ENCODE measurements at regions not wholly inside any gene's neighbourhood (a gene's known extent, or its start where the extent isn't known, plus 50 kb on each side); places are given as distances from the start of the nearest gene placed in this dataset.

GRCh38 chr20:40056171-40056570 is 632.9 kb downstream of the MAFB start:
- Histone ChIP-seq H2AFZ (no peak overlapping the region), H3K27ac (ENCODE audit: low read depth) (no peak overlapping the region), H3K4me3 (no peak overlapping the region), H3K4me2 (no peak overlapping the region), H3K4me1 (ENCODE audit: insufficient read depth) (no peaks in the 10 kb centered on the region), H3K9me2 (ENCODE audit: insufficient read depth) (no peaks in the 10 kb centered on the region), H3K27me3 (ENCODE audit: insufficient read depth) (no peaks in the 10 kb centered on the region), H3F3A (replicated peaks; ENCODE audit: low read depth) (no peaks in the 10 kb centered on the region), H3K36me3 (ENCODE audit: insufficient read depth) (no peaks in the 10 kb centered on the region), H4K20me1 (replicated peaks; ENCODE audit: insufficient read depth) (no peaks in the 10 kb centered on the region; the same call in 1 of the 2 replicates), H3K79me2 (replicated peaks; ENCODE audit: insufficient read depth) (no peaks in the 10 kb centered on the region)
- Mint-ChIP-seq H3K4me3 (no peak overlapping the region), H3K27me3 (ENCODE audit: insufficient read depth, low read depth, poor library complexity) (no peaks in the 10 kb centered on the region), H3K4me1 (peaks cover 4% of the 10 kb centered on the region; the same call in 2 of the 3 replicates), H3K27ac (no peak overlapping the region), H3K36me3 (ENCODE audit: low read depth) (peaks cover 22% of the 10 kb centered on the region), H3K9me3 (peaks cover 22% of the 10 kb centered on the region)
- no peak for ATAC-seq
- DNase-seq (ENCODE audit: low spot score), result no peak
- TF ChIP-seq EZH2 (IDR thresholded peaks at IDR 0.05; ENCODE audit: low read depth, unreplicated experiment), result no peak
- no peak for TF ChIP-seq NANOG (IDR thresholded peaks at IDR 0.05; ENCODE audit: borderline replicate concordance)
- TF ChIP-seq JUNB (IDR thresholded peaks at IDR 0.05; ENCODE audit: unreplicated experiment), result no peak
- no peak for TF ChIP-seq STAT1 (IDR thresholded peaks at IDR 0.05; ENCODE audit: unreplicated experiment)
- no peak for TF ChIP-seq ZNF331 (CRISPR knock-in tag; IDR thresholded peaks at IDR 0.05; ENCODE audit: low read depth)
- no peak for TF ChIP-seq ZNF114 (CRISPR knock-in tag; IDR thresholded peaks at IDR 0.05)
- no peak for TF ChIP-seq EZH2phosphoT487 (IDR thresholded peaks at IDR 0.05; ENCODE audit: unreplicated experiment)
- TF ChIP-seq CREB1 (CRISPR knock-in tag; IDR thresholded peaks at IDR 0.05; ENCODE audit: low read depth), result no peak
- TF ChIP-seq CTCF (conservative IDR thresholded peaks at IDR 0.05; ENCODE audit: low read depth in 2 of 2), result no peak
- no peak for TF ChIP-seq REST (IDR thresholded peaks at IDR 0.05; ENCODE audit: unreplicated experiment)
- TF ChIP-seq POLR2AphosphoS5 (IDR thresholded peaks at IDR 0.05; ENCODE audit: low read depth), result no peak

GRCh38 chr20:40055711-40056110 is 633.3 kb downstream of the MAFB start:
- Histone ChIP-seq H4K20me1 (replicated peaks; ENCODE audit: insufficient read depth) (no peaks in the 10 kb centered on the region; the same call in 1 of the 2 replicates), H3K9me2 (ENCODE audit: insufficient read depth) (no peaks in the 10 kb centered on the region), H3F3A (replicated peaks; ENCODE audit: low read depth) (no peaks in the 10 kb centered on the region), H3K4me1 (ENCODE audit: insufficient read depth) (no peaks in the 10 kb centered on the region), H3K36me3 (ENCODE audit: insufficient read depth) (no peaks in the 10 kb centered on the region), H3K79me2 (replicated peaks; ENCODE audit: insufficient read depth) (no peaks in the 10 kb centered on the region), H3K4me3 (no peak overlapping the region), H3K27ac (ENCODE audit: low read depth) (no peak overlapping the region), H2AFZ (no peak overlapping the region), H3K4me2 (no peak overlapping the region), H3K27me3 (ENCODE audit: insufficient read depth) (no peaks in the 10 kb centered on the region)
- no peak for DNase-seq (ENCODE audit: low spot score)
- ATAC-seq, result no peak
- H3K4me3 Mint-ChIP-seq, result no peak overlapping the region
- H3K27ac Mint-ChIP-seq, result no peak overlapping the region
- no peaks in the 10 kb centered on the region for H3K27me3 Mint-ChIP-seq (ENCODE audit: insufficient read depth, low read depth, poor library complexity)
- H3K36me3 Mint-ChIP-seq (ENCODE audit: low read depth), result peaks cover 18% of the 10 kb centered on the region
- H3K9me3 Mint-ChIP-seq, result peaks cover 18% of the 10 kb centered on the region
- H3K4me1 Mint-ChIP-seq, result peaks cover 4% of the 10 kb centered on the region; the same call in 2 of the 3 replicates
- TF ChIP-seq, protein P1, sequence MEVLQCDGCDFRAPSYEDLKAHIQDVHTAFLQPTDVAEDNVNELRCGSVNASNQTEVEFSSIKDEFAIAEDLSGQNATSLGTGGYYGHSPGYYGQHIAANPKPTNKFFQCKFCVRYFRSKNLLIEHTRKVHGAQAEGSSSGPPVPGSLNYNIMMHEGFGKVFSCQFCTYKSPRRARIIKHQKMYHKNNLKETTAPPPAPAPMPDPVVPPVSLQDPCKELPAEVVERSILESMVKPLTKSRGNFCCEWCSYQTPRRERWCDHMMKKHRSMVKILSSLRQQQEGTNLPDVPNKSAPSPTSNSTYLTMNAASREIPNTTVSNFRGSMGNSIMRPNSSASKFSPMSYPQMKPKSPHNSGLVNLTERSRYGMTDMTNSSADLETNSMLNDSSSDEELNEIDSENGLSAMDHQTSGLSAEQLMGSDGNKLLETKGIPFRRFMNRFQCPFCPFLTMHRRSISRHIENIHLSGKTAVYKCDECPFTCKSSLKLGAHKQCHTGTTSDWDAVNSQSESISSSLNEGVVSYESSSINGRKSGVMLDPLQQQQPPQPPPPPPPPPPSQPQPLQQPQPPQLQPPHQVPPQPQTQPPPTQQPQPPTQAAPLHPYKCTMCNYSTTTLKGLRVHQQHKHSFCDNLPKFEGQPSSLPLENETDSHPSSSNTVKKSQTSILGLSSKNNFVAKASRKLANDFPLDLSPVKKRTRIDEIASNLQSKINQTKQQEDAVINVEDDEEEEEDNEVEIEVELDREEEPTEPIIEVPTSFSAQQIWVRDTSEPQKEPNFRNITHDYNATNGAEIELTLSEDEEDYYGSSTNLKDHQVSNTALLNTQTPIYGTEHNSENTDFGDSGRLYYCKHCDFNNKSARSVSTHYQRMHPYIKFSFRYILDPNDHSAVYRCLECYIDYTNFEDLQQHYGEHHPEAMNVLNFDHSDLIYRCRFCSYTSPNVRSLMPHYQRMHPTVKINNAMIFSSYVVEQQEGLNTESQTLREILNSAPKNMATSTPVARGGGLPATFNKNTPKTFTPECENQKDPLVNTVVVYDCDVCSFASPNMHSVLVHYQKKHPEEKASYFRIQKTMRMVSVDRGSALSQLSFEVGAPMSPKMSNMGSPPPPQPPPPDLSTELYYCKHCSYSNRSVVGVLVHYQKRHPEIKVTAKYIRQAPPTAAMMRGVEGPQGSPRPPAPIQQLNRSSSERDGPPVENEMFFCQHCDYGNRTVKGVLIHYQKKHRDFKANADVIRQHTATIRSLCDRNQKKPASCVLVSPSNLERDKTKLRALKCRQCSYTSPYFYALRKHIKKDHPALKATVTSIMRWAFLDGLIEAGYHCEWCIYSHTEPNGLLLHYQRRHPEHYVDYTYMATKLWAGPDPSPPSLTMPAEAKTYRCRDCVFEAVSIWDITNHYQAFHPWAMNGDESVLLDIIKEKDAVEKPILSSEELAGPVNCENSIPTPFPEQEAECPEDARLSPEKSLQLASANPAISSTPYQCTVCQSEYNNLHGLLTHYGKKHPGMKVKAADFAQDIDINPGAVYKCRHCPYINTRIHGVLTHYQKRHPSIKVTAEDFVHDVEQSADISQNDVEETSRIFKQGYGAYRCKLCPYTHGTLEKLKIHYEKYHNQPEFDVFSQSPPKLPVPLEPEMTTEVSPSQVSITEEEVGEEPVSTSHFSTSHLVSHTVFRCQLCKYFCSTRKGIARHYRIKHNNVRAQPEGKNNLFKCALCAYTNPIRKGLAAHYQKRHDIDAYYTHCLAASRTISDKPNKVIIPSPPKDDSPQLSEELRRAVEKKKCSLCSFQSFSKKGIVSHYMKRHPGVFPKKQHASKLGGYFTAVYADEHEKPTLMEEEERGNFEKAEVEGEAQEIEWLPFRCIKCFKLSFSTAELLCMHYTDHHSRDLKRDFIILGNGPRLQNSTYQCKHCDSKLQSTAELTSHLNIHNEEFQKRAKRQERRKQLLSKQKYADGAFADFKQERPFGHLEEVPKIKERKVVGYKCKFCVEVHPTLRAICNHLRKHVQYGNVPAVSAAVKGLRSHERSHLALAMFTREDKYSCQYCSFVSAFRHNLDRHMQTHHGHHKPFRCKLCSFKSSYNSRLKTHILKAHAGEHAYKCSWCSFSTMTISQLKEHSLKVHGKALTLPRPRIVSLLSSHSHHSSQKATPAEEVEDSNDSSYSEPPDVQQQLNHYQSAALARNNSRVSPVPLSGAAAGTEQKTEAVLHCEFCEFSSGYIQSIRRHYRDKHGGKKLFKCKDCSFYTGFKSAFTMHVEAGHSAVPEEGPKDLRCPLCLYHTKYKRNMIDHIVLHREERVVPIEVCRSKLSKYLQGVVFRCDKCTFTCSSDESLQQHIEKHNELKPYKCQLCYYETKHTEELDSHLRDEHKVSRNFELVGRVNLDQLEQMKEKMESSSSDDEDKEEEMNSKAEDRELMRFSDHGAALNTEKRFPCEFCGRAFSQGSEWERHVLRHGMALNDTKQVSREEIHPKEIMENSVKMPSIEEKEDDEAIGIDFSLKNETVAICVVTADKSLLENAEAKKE (CRISPR knock-in tag; IDR thresholded peaks at IDR 0.05), result no peak
- no peak for TF ChIP-seq NANOG (IDR thresholded peaks at IDR 0.05; ENCODE audit: borderline replicate concordance)
- no peak for TF ChIP-seq ZNF114 (CRISPR knock-in tag; IDR thresholded peaks at IDR 0.05)
- TF ChIP-seq ZNF331 (CRISPR knock-in tag; IDR thresholded peaks at IDR 0.05; ENCODE audit: low read depth), result no peak
